HG03097 (cell line): ENCODE measurements at regions not wholly inside any gene's neighbourhood (a gene's known extent, or its start where the extent isn't known, plus 50 kb on each side); places are given as distances from the start of the nearest gene placed in this dataset.

Experiments
- ATAC-seq: cut with Tn5 transposase; IDR thresholded peaks from one replicate; pipeline ENCODE4 v1.9.1; 2021; ENCODE audit not compliant: unreplicated experiment, low FRiP score

- no peak for ATAC-seq
Observed at GRCh38 chr9:99326112-99326916, 104.2 kb downstream of the SEC61B start.

DNA sequence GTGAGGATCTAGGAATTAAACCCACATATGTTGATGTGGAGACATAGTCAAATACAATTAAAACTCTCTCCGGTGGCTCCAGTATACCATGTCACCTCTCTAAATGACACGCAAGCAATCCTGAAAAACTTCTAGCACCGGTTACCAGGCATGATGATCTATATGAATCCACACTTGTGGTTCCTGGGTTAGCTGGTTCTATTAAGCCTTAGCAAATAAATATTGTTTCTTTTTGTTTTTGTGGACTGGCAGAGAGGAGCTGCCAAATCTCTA, 104.8 kb downstream of the SEC61B start:
- ATAC-seq = no peak

DNA sequence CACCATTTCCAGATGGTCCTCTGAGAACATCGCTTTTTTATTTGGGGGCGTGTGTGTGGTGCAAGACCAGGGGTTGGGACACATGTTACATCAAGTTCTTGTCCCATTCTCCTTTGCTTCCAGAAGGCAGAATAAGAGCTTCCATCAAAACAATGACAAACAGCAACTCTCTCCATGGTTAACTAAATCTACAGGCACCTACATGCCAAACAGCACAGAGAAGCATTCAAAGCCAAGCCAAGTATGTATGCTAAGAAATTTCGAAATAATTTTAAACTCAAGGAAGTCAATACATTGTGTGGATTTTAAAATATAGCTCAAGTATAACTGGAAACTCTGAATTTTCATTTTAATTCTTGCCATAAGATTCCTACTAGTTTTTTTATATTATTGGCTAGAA, 105.6 kb downstream of the SEC61B start:
- ATAC-seq = no peak

- ATAC-seq = no peak
Observed at GRCh38 chr9:99335280-99335679, 113.2 kb downstream of the SEC61B start.

DNA sequence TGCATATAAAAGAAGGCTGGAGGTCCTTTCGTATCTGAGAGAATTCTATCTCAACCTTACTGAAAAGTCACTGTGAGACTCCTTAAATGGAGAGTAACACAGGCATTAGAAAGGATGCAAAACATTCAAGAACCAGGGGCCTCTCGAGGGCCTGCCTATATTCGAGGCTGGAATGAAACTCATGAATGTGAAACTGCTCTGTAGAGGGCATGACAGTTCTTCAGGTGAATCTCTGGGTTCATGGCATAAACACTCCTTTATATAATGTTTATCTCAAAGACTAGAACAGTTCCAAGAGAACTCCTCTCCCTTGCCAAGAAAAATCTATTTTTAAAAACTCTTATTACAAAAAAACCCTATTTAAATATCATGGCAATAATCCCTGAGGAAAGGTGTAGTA, 113.9 kb downstream of the SEC61B start:
- no peak for ATAC-seq

DNA sequence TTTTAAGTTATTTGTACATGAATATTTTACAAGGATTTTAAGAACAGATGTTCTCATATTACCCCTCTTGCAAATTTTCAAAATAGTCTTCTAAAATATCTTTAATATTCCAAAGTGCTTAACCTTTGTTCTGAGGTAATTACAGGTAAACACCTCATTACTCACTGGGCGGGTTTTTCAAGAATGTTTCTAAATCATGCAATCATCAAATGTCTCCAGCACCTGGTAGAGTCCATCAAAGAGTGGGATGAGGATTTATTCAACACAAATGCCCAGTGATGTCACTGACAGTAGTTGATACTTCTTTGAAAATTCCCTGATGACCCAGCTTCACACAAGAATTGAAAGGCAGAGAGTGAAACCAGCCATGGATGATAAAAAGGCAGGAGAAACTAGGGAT, 114.4 kb downstream of the SEC61B start:
- no peak for ATAC-seq

- ATAC-seq = no peak
Observed at GRCh38 chr9:99340281-99340680, 118.2 kb downstream of the SEC61B start.

DNA sequence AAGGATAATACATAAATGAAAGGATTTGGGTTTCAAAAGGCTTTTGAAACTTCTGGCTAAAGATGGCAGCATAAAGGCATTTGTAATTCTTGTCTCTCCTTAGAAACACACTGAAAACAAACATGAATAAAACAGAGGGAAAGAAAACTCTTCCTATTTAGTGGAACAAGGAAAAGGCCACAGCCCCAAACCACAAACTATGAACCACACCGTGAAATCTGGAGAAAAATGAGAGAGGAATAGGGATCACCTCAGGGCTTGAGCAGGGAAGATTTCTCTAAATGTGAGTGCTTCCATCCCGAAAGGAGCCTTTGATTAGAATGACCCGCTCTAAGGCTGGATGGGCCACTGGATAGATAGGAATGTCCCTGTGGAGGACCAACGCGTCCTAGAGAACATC, 119.6 kb downstream of the SEC61B start:
- ATAC-seq = no peak

GRCh38 chr9:99345451-99345850, 123.4 kb downstream of the SEC61B start:
- ATAC-seq = no peak

- no peak for ATAC-seq
Observed at GRCh38 chr9:99345942-99346341, 123.9 kb downstream of the SEC61B start.

DNA sequence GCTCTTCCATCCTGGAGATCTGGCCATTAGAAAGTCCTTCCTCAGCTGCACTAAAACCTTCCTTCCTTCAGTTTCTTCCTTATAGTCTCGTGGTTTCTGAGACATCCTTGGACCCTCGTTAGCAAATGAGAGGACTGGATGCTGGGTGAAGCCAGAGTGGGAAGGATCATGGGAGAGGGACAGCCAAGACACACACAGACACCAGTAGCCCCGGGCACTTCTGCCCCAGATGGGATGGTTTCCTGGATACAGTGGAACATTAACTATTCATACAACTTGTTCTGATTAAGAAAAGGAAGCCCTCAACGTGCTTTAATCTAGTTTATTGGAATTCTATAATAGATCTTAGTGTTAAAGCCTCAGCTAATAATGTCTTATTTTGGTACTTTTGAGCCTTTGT, 125.5 kb downstream of the SEC61B start:
- no peak for ATAC-seq

DNA sequence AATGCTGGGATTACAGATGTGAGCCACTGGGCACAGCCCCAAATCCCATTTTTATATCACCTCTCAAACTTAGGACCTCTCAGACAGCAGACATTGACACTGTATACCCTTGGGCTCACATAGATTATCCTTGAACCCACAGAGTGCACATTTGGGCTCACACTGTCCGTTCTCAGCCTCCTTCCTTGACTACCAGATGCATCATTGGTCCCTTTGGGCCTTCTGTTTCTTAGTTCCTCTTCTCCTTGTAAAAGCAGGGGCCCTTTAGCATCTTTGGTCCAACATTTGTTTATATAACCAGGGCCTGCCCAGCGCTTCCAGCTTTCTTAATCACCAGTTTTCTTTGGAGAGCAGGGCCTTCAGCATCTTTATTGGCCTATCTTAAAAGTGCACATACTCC, 126.2 kb downstream of the SEC61B start:
- ATAC-seq = no peak

DNA sequence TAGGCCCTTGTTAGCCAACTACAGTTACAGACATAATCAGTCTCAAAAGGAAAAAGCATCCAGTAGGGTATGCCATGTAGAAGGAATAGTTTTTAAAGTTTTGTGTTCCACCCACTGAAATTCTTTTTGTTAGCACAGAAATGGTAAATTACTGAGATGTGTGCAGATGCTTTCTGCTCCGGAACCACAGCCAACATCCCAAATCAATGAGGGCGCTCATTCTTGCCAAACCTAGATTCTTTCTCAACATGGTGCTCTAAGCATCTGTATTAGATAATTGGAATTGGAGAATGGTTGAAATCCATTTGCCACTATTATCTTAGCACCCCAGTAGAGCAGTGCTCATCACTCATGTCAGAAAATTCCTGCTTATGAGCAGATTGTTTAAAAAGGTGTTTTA, 127.8 kb downstream of the SEC61B start:
- ATAC-seq = no peak

- no peak for ATAC-seq
Observed at GRCh38 chr9:99350461-99350860, 128.4 kb downstream of the SEC61B start.

DNA sequence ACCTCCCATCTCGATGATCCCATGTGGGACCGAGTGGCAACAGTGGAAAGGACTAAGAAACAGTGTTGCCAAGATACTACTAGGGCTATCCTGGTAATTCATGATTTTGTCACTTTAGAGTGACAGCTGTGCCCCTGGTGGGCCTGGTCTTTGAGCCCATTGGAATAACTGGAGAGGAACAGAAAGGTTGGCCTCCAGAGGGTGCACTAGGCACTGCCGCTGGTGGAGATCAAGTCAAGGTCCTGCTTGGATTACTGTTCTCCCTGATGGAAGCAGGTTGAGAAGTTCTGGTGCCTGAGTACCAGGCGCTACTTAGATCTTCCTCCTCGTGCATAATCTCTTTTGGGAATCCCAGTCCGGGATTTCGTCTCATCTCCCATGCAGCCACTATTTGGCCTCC, 129.6 kb downstream of the SEC61B start:
- ATAC-seq = no peak

- no peak for ATAC-seq
Observed at GRCh38 chr9:99352826-99353225, 130.7 kb downstream of the SEC61B start.

- ATAC-seq = no peak
Observed at GRCh38 chr9:99353408-99353807, 131.3 kb downstream of the SEC61B start.

DNA sequence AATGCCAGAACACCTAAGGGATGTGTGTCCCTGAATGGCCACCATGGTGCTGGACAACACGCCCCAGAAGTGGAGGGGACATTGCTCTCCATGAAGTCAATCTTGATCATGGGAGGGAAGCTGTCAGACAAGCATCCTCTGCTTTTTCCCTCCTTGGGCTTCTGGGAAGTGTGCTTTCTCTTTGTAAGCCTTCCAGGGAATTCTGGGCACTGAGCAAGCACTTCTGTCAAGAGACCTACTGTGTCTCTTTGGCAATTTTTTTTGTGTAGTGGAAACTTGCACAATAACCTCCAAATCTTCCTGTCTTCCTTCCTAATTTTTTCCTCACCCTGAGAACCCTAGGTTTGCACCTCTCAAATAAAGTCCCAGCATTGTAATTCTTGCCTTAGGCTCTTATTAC, 132.0 kb downstream of the SEC61B start:
- ATAC-seq = no peak

DNA sequence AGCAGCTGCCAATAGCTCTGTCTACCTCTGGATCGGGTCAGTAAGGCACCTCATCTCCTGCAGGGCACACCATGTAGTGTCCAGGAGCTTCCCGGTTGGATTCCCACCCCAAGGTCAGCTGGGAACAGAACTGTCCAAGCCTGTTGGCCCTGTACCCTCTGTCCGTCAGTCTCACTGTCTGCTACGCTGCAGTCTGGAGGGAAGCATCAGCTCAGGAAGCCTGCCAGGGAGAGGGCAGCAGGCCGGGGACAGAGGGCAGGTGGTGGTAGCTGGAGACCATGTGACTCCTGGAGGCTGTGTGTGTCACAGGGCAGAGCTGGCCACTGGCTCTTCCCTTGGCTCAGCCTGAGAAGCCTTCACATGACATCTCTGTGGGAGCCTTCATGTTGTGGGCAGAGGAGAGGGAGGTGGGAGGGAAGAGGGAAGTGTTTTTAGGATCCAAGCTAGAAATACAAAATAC, 134.5 kb downstream of the SEC61B start:
- ATAC-seq = no peak

- ATAC-seq = no peak
Observed at GRCh38 chr9:99357575-99357974, 135.5 kb downstream of the SEC61B start.

DNA sequence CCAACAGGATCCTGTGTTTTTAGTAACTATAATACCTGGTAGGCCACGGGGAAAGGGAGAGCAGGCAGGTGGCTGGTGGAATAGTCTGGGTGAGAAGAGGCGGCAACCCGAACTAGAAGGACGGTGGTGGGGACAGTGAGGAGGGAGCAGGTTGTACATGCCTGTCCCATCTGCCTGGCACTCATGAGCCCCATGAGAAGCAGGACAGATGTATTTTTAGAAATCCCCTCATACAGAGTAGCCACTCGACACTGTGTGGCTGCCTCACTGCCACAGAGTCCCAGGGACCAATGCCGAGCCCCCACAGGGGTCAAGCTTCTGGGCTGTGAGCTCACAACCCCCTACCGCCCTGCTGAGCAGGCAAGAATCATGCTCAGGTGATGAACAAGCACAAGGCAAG, 136.6 kb downstream of the SEC61B start:
- ATAC-seq = no peak

DNA sequence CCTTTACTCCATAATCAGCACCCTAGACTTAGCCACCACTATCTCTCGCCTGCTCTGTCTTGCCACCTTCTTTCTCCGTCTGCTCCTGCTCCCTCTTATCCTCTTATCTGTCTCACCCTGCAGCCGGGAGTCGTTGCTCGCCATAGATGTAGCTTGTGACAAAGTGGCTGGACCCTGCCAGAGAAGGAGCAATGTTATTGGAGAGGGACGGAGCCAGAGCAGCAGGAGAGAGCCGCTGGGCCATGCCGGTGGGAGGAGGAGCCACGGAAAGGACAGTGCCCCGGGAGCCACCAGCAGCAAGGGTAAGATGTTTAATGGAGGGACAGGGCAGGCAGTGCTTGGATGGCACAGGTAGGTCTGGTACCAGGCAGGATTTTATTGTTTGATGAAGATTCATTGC, 137.3 kb downstream of the SEC61B start:
- no peak for ATAC-seq

DNA sequence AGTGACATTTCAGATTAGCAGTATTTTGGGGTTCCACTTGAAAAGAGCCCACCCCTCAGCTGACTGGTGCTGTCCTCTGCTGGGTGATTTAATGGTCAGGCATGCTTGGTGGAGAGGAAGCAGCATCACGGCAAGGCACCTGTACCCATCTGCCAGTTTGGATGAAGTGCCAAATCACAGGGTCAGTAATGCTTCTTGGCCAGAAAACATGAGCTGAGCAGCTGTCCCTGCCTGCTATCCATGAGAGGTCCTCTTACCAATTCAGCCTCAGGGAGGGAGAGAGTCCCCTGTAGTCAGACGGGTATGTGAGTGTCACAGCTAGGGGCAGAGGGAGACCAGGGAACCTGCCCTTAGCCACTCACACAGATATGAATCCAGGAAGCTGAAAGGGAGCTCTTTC, 137.9 kb downstream of the SEC61B start:
- no peak for ATAC-seq
